Activated CD8-positive, alpha-beta memory T cell treated with anti-CD3 and anti-CD28 coated beads for 24 hours (primary cell): ENCODE measurements at regions not wholly inside any gene's neighbourhood (a gene's known extent, or its start where the extent isn't known, plus 50 kb on each side); places are given as distances from the start of the nearest gene placed in this dataset.

Source experiments
- DNase-seq: peaks from one replicate; pipeline ENCODE4 v3.0.0-alpha.2; 2020

GRCh38 chr6:120614723-120615122, 719.6 kb downstream of the TBC1D32 start:
- DNase-seq: no peak

DNA sequence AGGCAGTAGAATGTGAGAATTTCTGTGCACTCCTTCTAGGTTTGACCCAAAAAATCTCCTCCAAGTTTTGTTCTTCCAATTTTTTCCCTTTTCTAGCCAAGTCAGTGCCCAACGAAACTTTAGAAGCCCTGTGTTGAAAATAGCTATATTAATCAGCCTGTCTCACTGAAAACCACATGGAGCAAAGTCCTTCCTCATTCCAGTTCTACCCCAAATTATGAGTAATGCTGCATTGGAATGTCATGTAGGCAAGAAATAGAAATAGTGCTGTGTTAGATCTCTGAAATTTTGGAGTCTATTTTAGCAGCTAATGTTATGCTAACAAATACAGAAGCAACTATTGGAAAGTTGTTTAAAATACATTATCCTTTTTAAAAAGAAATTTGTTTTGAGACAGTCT, 725.5 kb downstream of the TBC1D32 start:
- DNase-seq: no peak

GRCh38 chr6:120606743-120607142, 727.5 kb downstream of the TBC1D32 start:
- DNase-seq: no peak

DNA sequence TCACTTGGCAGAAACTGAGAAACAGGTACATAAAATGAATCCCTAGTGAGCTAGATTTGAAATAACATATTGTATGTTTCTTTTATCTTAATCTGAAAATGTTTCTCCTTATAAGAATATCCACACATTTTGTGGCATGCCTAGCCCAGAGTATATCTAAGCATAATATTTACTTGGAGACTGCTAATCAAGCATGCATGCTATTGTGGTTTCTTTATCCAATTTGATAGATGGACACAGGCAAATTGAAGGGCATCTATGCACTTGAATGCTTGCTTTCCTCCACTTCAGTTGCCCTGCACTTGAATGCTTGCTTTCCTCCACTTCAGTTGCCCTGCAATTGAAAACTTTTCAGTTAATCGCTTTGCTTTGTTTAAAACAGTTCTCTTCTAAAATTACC, 729.8 kb downstream of the TBC1D32 start:
- DNase-seq: no peak

DNA sequence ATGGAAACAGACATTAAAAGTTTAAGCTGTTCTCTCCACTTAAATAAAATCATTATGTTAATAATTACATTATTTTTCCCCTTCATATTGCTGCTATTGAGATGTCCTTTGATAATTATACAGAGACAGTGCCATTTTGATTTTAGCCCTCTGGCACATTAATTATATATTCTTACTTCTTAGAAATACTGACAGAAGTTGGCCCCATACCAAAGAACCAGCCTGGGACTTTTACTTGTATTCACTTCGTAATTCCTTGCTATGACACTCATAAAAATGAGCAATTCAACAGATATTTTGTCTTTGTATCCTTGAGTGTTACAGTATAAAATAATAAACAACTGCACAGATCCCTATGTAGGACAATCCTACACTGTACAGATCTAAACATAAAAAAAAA, 743.7 kb downstream of the TBC1D32 start:
- no peak for DNase-seq

DNA sequence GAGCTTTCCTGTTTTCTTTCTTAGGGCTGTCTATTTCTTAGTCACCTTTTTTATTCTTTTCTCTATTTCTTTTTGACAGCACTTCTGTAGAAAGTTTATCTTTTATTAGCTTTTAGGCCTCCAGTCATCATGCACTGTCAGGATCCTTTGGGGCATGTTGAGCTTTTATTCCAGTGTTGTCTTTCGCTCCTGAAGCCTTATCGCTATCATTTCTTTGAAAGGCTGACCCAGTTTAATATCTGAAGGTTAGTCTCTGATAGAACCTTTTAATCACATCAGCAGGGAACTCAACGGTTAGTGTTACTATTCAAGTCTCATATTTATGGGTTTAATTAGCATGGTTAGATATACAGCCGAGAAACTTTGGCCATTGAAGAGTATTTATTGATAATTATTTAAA, 745.9 kb downstream of the TBC1D32 start:
- no peak for DNase-seq

DNA sequence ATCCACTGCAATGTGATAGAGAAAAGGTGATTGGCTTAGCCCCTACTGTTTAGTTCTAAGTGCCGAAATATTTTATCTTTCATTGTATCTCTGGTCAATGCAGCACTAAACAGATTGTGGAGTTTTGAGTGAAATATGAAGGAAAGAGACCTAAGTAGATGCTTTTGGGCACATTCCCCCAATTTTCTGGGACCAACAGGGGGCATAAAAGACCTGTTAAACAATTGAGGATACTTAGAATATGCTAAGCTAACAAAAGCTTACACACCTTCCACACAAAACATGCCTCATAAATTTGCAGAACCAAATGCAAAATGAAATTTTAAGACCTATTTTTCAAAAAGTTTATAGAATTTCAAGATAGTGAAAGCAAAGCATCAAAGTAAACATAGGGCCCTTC, 746.9 kb downstream of the TBC1D32 start:
- DNase-seq: no peak

DNA sequence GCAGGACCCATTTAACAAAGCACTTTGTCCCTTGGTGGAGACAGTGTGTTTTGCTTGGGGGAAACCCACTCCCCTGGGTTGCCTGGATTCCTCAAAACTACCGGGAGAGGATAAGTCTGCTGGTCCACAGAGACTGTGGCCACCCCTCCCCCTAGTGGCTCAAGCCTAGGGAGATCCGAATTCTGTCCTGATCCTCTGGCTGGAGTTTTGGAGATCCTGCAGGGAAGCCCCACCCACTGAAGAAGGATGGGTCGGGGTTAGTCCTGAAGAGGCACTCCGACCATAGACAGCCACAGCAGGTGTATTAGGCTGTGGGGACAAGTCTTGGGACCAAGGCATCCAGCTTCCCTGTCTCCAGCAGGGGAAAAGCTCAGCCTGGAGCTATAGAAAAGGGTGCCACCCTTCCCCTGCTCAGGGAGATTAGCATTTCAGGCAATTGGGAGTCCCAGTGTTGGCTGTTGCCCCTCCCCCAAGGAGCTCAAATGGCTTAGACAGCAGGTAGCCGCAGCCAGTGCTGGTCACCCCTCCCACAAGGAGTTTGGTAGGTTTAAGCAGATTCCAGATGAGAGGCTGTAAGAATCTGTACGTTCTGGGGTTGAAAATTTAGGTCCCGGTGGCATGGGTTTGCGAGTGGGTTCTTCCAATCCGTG, 750.0 kb downstream of the TBC1D32 start:
- no peak for DNase-seq

DNA sequence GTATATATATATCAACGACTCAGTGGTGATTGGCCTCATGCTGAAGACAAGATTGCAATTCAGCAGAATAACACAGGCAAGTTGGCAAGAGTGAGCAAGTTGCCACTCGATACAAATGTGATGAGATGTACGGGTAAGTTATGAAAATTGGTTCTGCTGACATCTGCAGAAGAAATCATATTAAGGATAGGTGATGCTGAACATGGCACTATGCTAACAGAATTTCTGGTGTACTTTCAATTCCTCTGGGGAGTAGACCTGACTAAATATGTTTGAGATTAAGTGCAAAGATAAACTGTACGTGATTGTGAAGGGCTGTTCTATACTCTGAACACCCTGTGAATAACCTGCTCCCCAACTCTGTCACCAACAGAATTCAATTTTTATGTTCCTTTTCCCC, 758.2 kb downstream of the TBC1D32 start:
- no peak for DNase-seq

DNA sequence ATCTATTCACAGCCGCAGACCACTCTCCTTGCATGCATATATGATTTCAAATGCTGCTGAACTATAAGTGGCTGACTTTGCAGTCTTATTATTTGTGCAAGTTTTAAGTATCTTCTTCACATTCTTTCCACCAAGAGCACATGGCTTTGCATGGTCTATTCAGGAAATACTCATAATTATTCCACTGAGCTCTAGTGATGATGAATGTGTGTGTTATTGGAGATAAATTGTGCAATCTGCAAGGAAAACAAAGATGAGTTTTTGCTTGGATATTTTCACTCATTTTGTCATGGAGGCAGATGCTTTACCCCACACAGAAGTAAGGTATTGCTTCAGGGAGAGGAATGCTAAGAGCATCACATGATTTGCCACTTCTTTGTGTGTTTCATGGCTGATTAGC, 764.6 kb downstream of the TBC1D32 start:
- DNase-seq: no peak

DNA sequence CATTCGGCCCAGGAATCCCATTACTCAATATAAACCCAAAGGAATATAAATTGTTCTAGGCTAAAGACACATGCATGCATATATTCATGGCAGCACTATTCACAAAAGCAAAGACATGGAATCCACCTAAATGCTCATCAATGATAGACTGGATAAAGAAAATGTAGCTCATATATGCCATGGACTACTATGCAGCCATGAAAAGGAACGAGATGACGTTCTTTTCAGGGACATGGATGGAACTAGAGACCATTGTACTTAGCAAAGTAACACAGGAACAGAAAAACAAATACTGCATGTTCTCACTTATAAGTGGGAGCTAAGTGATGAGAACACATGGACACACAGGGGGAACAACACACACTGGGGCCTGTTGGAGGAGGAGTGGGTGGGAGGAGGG, 769.5 kb downstream of the TBC1D32 start:
- no peak for DNase-seq

DNA sequence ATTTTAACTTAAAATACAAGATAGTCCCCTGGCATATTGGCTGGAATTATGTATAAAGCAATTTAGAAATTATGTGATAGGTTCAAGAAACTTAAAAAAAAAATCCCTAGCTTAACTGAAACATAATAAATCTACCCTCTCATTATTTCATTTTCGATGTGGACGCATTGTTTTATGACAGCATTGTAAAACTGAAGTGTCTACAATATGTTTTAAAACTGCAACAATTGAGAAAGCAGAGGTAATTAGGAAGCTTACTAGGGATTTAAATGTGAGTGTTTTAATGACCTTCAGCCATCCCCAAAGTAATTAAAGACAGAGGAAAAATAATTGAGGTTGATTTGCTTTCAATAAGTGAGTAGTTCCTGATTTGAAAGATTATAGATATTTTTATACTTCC, 776.0 kb downstream of the TBC1D32 start:
- no peak for DNase-seq

DNA sequence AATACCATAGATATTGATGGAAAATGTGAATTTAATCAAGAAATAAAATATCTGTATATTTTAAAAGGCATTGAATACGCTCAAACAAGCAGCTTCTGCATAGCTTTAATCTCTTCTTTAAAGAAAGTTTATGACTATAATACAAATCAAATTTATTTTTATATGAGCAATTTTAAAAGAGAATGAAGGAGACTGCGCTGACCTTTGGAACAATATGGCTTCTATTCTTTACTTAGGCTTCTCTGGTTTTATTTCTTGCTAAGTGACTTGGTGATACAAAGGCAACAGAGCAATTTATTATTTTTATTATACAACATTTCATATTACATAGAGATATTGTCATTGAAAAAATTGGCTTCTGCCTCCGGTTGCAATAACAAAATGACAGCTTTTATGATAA, 776.7 kb downstream of the TBC1D32 start:
- no peak for DNase-seq

GRCh38 chr6:120556491-120556890, 777.8 kb downstream of the TBC1D32 start:
- DNase-seq: no peak

GRCh38 chr6:120553353-120553752, 780.9 kb downstream of the TBC1D32 start:
- no peak for DNase-seq

DNA sequence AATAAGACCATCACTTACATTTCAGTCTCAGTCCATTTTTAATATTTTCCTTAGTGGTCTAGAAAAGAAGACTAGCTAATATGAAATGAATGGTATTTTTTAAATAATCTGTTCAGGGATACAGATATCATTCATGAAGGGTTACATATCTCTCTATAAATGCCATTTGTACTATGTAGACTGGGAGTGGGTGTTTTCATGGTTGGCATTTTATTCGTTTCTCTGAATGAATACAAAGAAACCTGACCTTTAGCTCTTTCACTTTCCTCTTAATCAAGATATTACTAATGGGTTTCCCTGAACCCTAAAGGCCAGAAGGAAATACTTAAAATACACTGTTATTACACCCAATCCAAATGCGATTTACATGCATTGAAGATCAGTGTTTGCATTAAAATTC, 788.9 kb downstream of the TBC1D32 start:
- DNase-seq: no peak

GRCh38 chr6:120534954-120535353, 799.3 kb downstream of the TBC1D32 start:
- no peak for DNase-seq

DNA sequence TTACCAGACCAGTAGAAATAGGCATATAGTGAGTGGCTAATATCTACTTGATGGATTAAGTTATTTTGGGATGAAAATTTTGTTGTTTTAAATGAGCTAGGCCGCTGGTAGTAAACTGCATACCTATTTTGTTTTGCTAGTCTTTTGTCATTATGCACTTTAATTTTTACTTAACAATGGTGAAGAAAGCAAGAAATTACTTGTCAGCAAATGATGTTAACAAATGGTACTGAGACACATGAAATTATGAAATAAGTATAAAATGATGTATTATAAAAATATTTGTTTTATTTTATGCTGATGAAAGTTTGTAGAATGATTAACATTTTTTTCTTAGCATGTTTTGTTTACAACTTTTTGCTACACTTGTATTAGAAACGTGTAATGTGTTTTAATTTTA, 807.7 kb downstream of the TBC1D32 start:
- DNase-seq: no peak

DNA sequence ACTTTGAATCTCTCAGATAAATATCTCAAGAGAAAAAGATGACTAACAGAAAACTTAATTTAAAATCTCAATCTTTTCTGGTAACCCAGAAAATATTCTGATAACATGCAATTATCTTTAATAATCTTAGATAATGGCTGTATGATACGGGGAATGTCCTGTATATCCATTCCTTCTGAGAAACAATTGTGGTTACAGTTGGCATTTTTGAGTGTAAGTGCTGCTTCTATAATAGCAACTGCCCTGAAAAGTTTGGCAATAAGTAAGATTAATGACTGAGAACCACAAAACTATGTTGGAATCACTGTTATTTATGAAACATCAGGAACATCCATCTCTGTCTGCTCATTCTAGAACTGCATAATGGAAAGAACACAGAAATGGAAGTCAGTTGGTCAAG, 819.7 kb downstream of the TBC1D32 start:
- DNase-seq: no peak

GRCh38 chr6:120511712-120512111, 822.6 kb downstream of the TBC1D32 start:
- DNase-seq: no peak

DNA sequence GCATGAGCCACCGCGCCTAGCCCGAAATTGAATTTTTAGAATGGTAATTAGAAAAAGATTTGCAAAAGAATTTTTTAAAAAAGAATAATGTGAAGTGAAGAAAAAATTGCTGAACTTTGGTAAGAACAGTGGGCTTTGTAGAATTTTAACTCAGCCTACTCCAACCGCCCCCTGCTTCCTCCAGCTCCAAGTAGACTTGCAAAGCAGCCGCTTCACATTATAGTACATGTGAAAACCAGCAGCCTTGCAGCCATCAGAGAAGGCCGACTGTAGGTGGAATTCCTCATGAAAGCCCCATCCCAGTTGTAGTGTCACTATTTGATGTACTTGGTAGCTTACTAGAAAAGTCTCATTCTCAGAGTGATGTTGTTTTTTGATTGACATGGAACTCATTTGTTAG, 835.6 kb downstream of the TBC1D32 start:
- DNase-seq: no peak

DNA sequence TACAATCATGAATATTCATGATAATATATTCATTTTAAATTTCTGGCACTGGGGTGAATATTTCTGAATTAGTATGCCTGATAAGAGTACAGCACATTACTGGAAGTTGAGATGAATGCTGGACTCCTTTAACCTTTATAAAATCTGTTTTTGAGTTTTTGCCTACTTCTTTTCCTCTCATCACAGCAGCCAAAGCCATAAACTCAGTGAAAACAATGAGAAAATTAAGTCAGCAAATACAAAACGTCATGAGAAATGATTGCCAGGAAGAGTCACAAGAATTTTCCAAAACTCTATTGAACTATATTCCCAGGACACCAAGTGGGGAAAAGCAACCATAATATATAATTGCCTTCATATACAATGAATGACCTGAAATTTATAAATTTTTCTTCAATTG, 837.6 kb downstream of the TBC1D32 start:
- no peak for DNase-seq

GRCh38 chr6:120493505-120493904, 840.8 kb downstream of the TBC1D32 start:
- DNase-seq: no peak

DNA sequence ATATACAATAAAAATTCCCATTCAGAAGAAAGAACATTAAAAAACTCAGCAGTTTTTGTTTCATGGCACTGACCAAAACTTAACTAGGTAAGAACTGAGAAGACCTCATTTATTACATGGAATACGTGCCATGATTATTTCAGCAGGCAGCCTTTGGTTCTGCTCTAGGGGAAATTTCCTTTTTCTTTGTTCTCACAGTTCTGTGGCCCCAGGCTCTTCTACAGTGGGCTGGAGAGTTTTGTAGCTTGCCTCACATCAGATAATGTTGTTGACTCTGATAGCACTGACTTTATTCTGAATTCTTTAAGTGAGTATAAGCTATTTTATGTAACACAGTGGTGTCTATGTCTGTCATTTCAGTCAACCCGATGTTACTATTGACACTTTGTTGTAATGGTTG, 844.3 kb downstream of the TBC1D32 start:
- no peak for DNase-seq

DNA sequence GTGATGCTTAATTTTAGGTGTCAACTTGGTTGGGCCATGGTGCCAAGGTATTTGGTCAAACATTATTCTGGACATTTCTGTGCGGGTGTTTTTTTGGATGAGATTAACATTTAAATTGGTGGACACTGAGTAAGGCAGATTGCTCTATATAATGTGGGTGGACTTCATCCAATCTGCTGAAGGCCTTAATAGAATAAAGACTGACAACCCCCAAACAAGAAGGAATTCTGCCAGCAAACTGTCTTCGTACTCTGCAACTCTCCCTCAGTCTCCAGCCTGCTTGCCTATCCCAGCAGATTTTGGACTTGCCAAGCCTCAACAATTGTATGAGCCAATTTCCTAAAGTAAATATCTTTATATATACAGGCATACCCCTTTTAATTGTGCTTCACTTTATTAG, 850.1 kb downstream of the TBC1D32 start:
- DNase-seq: no peak

DNA sequence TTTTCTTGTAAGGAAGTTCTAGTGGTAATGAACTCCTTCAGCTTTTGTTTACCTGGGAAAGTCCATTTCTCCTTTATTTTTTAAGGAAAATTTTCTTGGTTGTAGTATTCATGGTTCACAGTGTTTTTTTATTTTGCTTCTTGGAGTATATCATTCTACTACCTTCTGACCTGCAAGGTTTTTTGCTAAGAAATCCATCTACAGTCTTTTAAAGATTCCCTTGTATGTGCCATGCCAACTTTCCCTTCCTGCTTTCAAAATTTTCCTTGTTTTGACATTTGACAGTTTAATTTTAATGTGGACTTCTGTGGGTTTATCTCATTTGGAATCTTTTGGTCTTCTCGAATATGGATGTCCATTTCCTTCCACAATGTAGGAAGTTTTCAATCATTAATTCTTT, 855.6 kb downstream of the TBC1D32 start:
- no peak for DNase-seq
